OCI-LY7 (cell line): ENCODE measurements at regions not wholly inside any gene's neighbourhood (a gene's known extent, or its start where the extent isn't known, plus 50 kb on each side); places are given as distances from the start of the nearest gene placed in this dataset.

Experiments used
- BruUV-seq: library from RNA; stranded (reverse); fragments of 400-500 nt; replicated peaks from 2 replicates; lab custom pipeline; 2021; lab: Mats Ljungman, UMichigan
- CTCF ChIA-PET: fragments of 300-600 bp; sonication (Branson Sonifier 250); formaldehyde crosslinking; loops from one replicate; lab custom pipeline; 2022; ENCODE audit warnings: antibody characterized with exemption; ENCODE audit not compliant: unreplicated experiment; lab: Charles Lee
- POLR2A ChIA-PET: fragments of 300-600 bp; sonication (Branson Sonifier 250); formaldehyde crosslinking; loops from one replicate; lab custom pipeline; 2022; ENCODE audit warnings: antibody characterized with exemption; lab: Charles Lee
- DNase-seq: peaks from one replicate; pipeline ENCODE4 v3.0.0-alpha.2; 2015; ENCODE audit warnings: low spot score
- H2AFZ ChIP-seq: fragments of 200-600 bp; sonication (generic), shearing (Covaris generic); 2 replicates; pipeline ENCODE4 v1.6.1; 2014; ENCODE audit warnings: mild to moderate bottlenecking, antibody characterized with exemption, low read length, moderate library complexity
- H3K27ac ChIP-seq: fragments of 200-600 bp; sonication (generic); 2 replicates; pipeline ENCODE4 v1.5.1; 2014; ENCODE audit warnings: mixed run types, low read depth, mild to moderate bottlenecking, moderate library complexity, low read length, inconsistent platforms; ENCODE audit not compliant: poor library complexity, severe bottlenecking
- H3K36me3 ChIP-seq: fragments of 200-600 bp; sonication (generic); 2 replicates; pipeline ENCODE4 v1.6.1; 2014; ENCODE audit warnings: mild to moderate bottlenecking, antibody characterized with exemption, low read length, moderate library complexity, mixed read lengths; ENCODE audit not compliant: insufficient read depth
- H3K4me1 ChIP-seq: fragments of 200-600 bp; sonication (generic); 2 replicates; pipeline ENCODE4 v1.5.1; 2014; ENCODE audit warnings: mild to moderate bottlenecking, low read length; ENCODE audit not compliant: insufficient read depth, poor library complexity, severe bottlenecking
- H3K4me2 ChIP-seq: fragments of 200-600 bp; sonication (generic); 2 replicates; pipeline ENCODE4 v1.6.1; 2014; ENCODE audit warnings: mild to moderate bottlenecking, low read length
- H3K4me3 ChIP-seq: fragments of 200-600 bp; sonication (generic); 2 replicates; pipeline ENCODE4 v1.5.1; 2014; ENCODE audit warnings: mild to moderate bottlenecking, low read depth, low read length; ENCODE audit not compliant: poor library complexity, severe bottlenecking
- H3K79me2 ChIP-seq: fragments of 200-600 bp; sonication (generic); 2 replicates; pipeline ENCODE4 v1.6.1; 2016; ENCODE audit warnings: low read depth, mild to moderate bottlenecking, low read length, moderate library complexity, mixed read lengths; ENCODE audit not compliant: insufficient read depth
- H3K9me2 ChIP-seq: fragments of 200-600 bp; sonication (generic); 2 replicates; pipeline ENCODE4 v1.6.1; 2016; ENCODE audit warnings: mild to moderate bottlenecking, low read length, mixed read lengths; ENCODE audit not compliant: insufficient read depth
- H3K9me3 ChIP-seq: fragments of 200-600 bp; sonication (generic); 2 replicates; pipeline ENCODE4 v1.6.1; 2014; ENCODE audit warnings: mild to moderate bottlenecking, mixed run types, low read length, mixed read lengths
- H4K20me1 ChIP-seq: fragments of 200-600 bp; sonication (generic); 2 replicates; pipeline ENCODE4 v1.6.1; 2014; ENCODE audit warnings: mild to moderate bottlenecking, antibody characterized with exemption, low read length, moderate library complexity, mixed read lengths; ENCODE audit not compliant: insufficient read depth
- EZH2phosphoT487 ChIP-seq: fragments of 200-600 bp; sonication (generic); IDR thresholded peaks from 2 replicates; pipeline ENCODE4 v1.6.1; 2018; ENCODE audit warnings: low read depth, borderline replicate concordance, mild to moderate bottlenecking, mixed run types, antibody characterized with exemption, low read length, moderate library complexity, mixed read lengths
- intact Hi-C: fragments of 100-400 bp; cut with micrococcal nuclease; formaldehyde crosslinking; loops from one replicate; pipeline ENCODE4 v1.10.0; 2022; ENCODE audit not compliant: unreplicated experiment
- TF ChIP-seq, protein P1 (sequence below): fragments of 200-600 bp; sonication (generic); conservative IDR thresholded peaks from 2 replicates; pipeline ENCODE4 v1.5.1; 2014; ENCODE audit warnings: mild to moderate bottlenecking, antibody characterized with exemption, low read length, moderate library complexity, mixed read lengths

DNA sequence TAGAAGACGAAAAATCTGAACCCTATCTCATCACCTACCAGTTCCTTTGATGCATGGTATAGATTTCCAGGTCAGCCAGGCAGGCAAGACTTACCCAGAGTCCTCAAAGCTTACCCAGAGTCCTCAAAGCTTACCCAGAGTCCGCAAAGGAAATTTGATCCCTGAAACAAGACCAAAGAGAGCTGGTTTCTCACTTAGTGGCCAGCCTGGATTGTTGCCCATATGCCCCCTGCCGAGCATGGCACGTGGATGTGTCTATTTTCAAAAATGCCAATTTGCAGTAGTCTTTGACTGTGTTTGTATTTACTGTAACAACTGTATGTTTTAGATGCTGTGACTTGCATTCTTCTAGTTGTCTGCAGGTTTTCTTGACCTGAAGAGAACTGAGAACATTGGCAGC, 120.2 kb upstream of the STARD3NL start:
- CTCF ChIA-PET: no interaction called here
- no TSS peak for BruUV-seq
- no peak for DNase-seq

DNA sequence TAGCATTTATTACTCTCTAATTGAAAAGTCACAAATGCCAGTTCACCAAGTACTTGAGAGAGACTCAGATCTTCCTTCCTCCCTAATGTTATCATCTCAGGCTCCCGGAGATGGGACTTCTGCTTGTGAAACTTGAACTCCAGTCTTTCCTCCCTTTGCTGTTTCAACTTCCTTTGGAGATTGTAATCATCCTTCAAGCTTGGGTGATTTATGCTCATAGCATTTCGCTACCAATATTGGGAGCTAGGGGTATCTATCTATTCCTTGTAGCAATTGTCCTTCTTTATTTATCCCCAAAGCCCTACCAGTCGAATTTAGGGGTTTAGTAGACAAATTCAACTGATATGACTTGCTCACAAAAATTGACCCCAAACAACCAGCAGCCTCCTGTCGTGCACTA, 117.9 kb upstream of the STARD3NL start:
- no peaks in the 10 kb centered on the region for H3K79me2 ChIP-seq
- H3K27ac ChIP-seq: no peak overlapping the region
- H3K4me1 ChIP-seq: no peaks in the 10 kb centered on the region
- H3K36me3 ChIP-seq: no peaks in the 10 kb centered on the region
- no peaks in the 10 kb centered on the region for H3K9me3 ChIP-seq
- CTCF ChIA-PET: no interaction called here
- POLR2A ChIA-PET: no interaction called here
- no peak overlapping the region for H3K4me2 ChIP-seq
- intact Hi-C loops: no loop called here
- no peak for DNase-seq
- BruUV-seq: no TSS peak
- H2AFZ ChIP-seq: no peak overlapping the region
- no peaks in the 10 kb centered on the region for H4K20me1 ChIP-seq
- H3K4me3 ChIP-seq: no peak overlapping the region
- H3K9me2 ChIP-seq: no peaks in the 10 kb centered on the region
- TF ChIP-seq, protein P1, sequence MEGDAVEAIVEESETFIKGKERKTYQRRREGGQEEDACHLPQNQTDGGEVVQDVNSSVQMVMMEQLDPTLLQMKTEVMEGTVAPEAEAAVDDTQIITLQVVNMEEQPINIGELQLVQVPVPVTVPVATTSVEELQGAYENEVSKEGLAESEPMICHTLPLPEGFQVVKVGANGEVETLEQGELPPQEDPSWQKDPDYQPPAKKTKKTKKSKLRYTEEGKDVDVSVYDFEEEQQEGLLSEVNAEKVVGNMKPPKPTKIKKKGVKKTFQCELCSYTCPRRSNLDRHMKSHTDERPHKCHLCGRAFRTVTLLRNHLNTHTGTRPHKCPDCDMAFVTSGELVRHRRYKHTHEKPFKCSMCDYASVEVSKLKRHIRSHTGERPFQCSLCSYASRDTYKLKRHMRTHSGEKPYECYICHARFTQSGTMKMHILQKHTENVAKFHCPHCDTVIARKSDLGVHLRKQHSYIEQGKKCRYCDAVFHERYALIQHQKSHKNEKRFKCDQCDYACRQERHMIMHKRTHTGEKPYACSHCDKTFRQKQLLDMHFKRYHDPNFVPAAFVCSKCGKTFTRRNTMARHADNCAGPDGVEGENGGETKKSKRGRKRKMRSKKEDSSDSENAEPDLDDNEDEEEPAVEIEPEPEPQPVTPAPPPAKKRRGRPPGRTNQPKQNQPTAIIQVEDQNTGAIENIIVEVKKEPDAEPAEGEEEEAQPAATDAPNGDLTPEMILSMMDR: no peak
- TF ChIP-seq EZH2phosphoT487: no peak

More for the DNA sequence above, 120.2 kb upstream of the STARD3NL start:
- TF ChIP-seq, protein P1: no peak
- no peak for TF ChIP-seq EZH2phosphoT487
- H3K9me3 ChIP-seq: no peaks in the 10 kb centered on the region
- no peaks in the 10 kb centered on the region for H3K9me2 ChIP-seq
- H3K36me3 ChIP-seq: no peaks in the 10 kb centered on the region
- POLR2A ChIA-PET: no interaction called here
- H3K4me2 ChIP-seq: no peak overlapping the region
- H3K4me1 ChIP-seq: no peaks in the 10 kb centered on the region
- H2AFZ ChIP-seq: no peak overlapping the region
- intact Hi-C loops: no loop called here
- no peaks in the 10 kb centered on the region for H4K20me1 ChIP-seq
- H3K4me3 ChIP-seq: no peak overlapping the region
- H3K79me2 ChIP-seq: no peaks in the 10 kb centered on the region
- H3K27ac ChIP-seq: no peak overlapping the region

DNA sequence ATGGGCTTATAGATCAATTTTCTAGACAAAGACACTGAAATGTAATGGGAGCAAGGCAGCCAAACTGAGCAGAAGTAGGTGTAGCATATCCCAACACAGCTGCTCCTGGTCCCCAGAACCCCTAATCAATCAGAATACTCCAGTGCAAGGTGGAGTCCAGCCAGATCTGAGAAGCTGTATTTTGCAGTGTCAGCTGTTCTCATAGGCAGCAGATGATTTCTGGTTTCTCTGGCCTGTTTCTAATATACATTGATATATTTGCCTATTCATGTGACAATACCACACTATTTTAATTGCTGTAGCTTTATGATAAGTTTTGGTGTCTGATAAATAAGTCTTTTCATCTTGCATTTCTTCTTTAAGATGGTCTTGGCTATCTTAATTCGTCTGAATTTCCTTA, 117.4 kb upstream of the STARD3NL start:
- DNase-seq: no peak
- H3K9me3 ChIP-seq: no peaks in the 10 kb centered on the region
- no peak for TF ChIP-seq EZH2phosphoT487
- TF ChIP-seq, protein P1: no peak
- ChIA-PET CTCF (no interaction called here), POLR2A (no interaction called here)
- no peaks in the 10 kb centered on the region for H3K36me3 ChIP-seq
- H3K9me2 ChIP-seq: no peaks in the 10 kb centered on the region
- H3K4me2 ChIP-seq: no peak overlapping the region
- no peaks in the 10 kb centered on the region for H3K4me1 ChIP-seq
- no peak overlapping the region for H3K4me3 ChIP-seq
- H3K27ac ChIP-seq: no peak overlapping the region
- no TSS peak for BruUV-seq
- H2AFZ ChIP-seq: no peak overlapping the region
- no peaks in the 10 kb centered on the region for H3K79me2 ChIP-seq
- intact Hi-C loops: no loop called here
- no peaks in the 10 kb centered on the region for H4K20me1 ChIP-seq
